Medulla oblongata (tissue), 1 donor: ENCODE measurements at regions not wholly inside any gene's neighbourhood (a gene's known extent, or its start where the extent isn't known, plus 50 kb on each side); places are given as distances from the start of the nearest gene placed in this dataset.
"Not testable (repeated sequence)": the region's sequence is repeated elsewhere in the genome, so short reads cannot be mapped to it uniquely, and the experiment has no call there.

Experiments
- DNase-seq: peaks from one replicate; pipeline ENCODE4 v3.0.0-alpha.2; 2015; ENCODE audit errors: extremely low spot score

- DNase-seq, result no peak
These were observed 61.5 kb downstream of the RPUSD4 start for GRCh38 chr11:126149759-126150625.

GRCh38 chr11:126148317-126148716, 63.1 kb downstream of the RPUSD4 start:
- no peak for DNase-seq

GRCh38 chr11:126147208-126148111, 64.0 kb downstream of the RPUSD4 start:
- DNase-seq, result no peak

DNA sequence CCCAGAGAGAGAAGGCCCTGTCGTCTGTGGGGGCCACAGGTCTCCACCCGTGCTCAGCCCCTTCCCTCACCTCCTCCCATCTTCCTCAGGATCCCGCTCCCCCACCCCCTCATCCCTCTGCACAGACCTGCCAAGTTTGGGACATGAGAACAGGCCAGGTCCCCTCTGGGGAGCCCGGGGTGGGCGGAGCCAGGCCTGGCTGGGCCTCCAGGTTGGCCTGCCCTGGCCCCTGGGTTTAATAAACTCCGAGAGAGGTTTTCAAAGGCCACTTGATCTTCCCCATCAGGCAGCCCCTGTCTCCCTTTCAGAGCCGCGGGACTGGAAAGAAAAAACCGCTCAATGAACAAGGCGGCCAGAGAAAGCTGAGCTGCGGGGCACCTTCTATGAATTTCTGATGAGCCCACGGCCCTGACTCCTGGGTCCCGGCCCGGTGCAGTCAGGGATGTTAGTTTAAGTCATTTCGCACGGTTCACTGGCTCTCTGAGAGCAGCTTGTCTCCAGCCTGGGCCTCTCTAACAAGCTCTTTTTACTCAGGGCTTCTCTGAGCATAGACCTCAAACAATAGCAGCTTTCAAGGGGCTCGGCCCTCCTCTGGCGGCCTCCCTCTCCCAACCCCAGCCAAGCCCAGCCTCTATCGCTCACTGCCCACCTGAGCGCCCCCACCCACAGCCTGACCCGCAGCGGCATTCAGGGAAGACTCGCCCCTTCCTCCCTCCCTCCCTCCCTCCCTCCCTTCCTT, 64.8 kb downstream of the RPUSD4 start:
- DNase-seq, result peak; percentile 73

DNA sequence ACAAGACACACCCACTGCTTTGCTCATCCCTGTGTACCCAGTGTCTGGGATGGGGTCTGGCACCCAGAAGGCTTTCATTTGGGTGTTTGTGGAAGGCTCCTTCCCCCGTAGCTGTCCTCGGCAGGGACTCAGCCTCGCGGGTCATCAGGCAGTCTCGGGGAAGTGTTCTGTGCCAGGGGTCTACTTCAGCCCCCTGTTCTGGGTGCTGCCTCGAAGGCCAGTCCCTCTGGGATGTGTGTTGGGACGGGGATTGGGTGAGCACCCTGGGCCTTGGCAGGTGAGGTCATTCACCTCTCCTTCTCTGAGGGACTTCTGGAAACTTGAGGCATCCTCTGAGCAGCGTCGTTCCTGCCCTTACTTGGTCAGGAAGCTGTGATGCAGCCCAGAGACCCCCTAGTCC, 65.5 kb downstream of the RPUSD4 start:
- DNase-seq, result no peak

- DNase-seq, result not testable (repeated sequence)
These were observed 68.0 kb downstream of the RPUSD4 start for GRCh38 chr11:126143491-126143890.

DNA sequence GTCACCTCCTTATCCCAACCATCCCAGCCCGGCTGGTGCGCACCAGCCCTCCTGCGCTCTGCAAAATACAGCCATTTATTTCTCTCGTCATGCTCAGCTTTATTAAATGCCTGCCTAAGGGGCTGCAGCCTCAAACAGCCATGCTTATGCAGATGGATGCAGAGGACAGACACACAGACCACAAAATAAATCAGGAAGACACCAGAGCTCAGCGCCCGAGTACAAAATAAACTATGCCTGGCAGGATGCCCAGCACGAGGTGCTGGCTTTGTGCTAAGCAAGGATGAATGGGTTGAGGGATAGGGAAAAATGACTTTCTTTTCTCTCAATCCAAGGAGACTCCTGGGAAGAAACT, 70.5 kb downstream of the RPUSD4 start:
- DNase-seq, result peak; percentile 40

DNA sequence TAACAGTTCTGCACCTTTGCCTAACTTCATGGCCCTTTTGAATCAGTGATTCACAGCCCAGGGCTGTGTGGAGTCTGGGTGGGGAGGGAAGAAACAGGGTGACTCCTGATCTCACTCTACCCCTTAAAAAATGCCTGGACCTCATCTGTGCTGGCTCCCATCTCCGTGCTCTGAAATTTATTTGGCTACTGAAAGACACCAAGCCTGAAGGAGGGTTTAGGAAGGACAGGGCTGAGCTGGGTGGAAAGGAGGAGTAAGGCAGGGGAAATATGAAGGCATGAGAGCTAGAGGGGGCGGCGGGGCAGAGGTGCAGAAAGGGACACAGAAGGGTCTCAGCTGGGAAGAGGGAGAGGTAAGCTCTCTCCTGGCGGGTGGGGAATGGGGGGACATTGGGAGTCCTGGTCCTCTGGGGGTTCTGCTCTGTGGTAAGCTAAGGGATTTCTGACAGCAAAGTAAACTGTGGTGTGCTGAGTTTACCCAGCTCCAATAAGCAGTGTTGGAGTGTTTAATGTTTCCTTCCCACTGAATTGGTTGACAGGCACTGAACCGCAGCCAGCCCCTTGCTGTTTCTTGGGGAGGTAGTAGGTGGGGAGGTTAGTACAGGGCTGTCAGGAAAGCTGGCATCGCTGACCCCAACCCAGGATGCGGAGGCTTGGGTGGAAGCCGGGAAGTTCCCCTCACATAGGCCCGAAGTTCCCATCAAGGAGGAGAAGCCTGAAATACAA, 71.1 kb downstream of the RPUSD4 start:
- no peak for DNase-seq

- no peak for DNase-seq
These were observed 72.0 kb downstream of the RPUSD4 start for GRCh38 chr11:126139111-126140091.

- DNase-seq, result no peak
These were observed 72.8 kb downstream of the RPUSD4 start for GRCh38 chr11:126138636-126139035.

GRCh38 chr11:126137136-126137535, 74.3 kb downstream of the RPUSD4 start:
- no peak for DNase-seq

DNA sequence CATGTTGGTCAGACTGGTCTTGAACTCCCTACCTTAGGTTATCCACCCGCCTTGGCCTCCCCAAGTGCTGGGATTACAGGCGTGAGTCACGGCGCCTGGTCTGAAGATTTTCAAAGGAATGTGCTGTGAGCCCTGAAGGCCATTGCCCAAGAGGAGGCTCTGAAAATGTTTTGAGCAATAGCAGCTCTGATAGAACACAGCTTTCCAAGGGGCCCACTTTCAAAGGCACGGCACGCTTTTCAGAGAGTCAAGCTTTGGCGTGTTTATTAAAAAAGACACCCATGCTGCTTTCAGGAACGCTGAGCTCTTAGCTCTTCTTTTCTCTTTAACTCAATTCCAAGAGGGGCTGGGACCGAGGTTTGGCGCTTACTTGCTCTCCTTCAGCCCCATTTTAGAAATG, 73.8 kb upstream of the CDON start:
- DNase-seq, result no peak

- no peak for DNase-seq
These were observed 72.8 kb upstream of the CDON start for GRCh38 chr11:126135235-126136176.

GRCh38 chr11:126134461-126135155, 71.9 kb upstream of the CDON start:
- DNase-seq, result no peak

GRCh38 chr11:126133901-126134300, 71.2 kb upstream of the CDON start:
- no peak for DNase-seq

DNA sequence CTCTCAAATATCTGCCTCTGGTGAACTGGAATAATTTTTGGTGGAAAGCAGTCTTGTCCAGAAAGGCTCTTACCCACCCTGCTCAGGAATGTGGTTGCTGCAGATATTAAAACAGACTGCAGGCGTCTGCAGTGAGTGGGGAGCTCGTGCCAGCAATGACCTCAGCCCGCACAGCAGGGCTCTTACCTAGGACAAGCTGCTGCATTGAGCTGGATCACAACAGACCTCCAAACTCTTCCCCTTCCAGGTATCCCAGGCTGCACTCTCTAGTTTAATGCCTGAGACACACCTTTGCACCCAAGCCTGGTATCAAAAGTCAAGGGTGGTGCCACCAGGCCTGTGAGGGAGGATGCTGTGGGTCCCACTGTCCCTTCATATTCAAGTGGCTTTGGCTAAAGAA, 69.7 kb upstream of the CDON start:
- DNase-seq, result no peak

- not testable (repeated sequence) for DNase-seq
These were observed 68.1 kb upstream of the CDON start for GRCh38 chr11:126130781-126131180.
